SK-N-SH treated with all-trans-retinoic acid at 6 μM for 48 hours (cell line): ENCODE measurements at regions not wholly inside any gene's neighbourhood (a gene's known extent, or its start where the extent isn't known, plus 50 kb on each side); places are given as distances from the start of the nearest gene placed in this dataset.

Experiments
- ATAC-seq: fragments of 200-7000 bp; cut with Tn5 transposase; 3 replicates; pipeline ENCODE4 v1.9.1; 2020; ENCODE audit warnings: mild to moderate bottlenecking, moderate library complexity
- ARNTL ChIP-seq: fragments of 450-650 bp; formaldehyde crosslinking; IDR thresholded peaks from 2 replicates; pipeline ENCODE4 v1.5.0; 2020; ENCODE audit warnings: low read depth, mild to moderate bottlenecking, moderate library complexity, borderline replicate concordance
- BACH2 ChIP-seq: fragments of 250-450 bp; sonication (Bioruptor Pico); IDR thresholded peaks from 2 replicates; pipeline ENCODE4 v1.9.0; 2021; ENCODE audit warnings: mild to moderate bottlenecking, borderline replicate concordance
- CREB5 ChIP-seq: fragments of 250-450 bp; sonication (Bioruptor Pico); IDR thresholded peaks from 2 replicates; pipeline ENCODE4 v1.5.1; 2020; ENCODE audit warnings: low read depth, mild to moderate bottlenecking, moderate library complexity
- ISL1 ChIP-seq: fragments of 250-450 bp; sonication (Bioruptor Pico); IDR thresholded peaks from 2 replicates; pipeline ENCODE4 v2.1.2; 2022; ENCODE audit warnings: mild to moderate bottlenecking, moderate library complexity
- OSR1 ChIP-seq: fragments of 250-450 bp; sonication (Bioruptor Pico); IDR thresholded peaks from 2 replicates; pipeline ENCODE4 v1.8.0; 2022; ENCODE audit warnings: moderate library complexity, mild to moderate bottlenecking, inconsistent platforms
- PATZ1 ChIP-seq: fragments of 250-450 bp; sonication (Bioruptor Pico); IDR thresholded peaks from 2 replicates; pipeline ENCODE4 v1.8.0; 2020; ENCODE audit warnings: mild to moderate bottlenecking, moderate library complexity, borderline replicate concordance
- POU6F1 ChIP-seq: fragments of 250-450 bp; sonication (Bioruptor Pico); IDR thresholded peaks from 2 replicates; pipeline ENCODE4 v1.8.0; 2021; ENCODE audit warnings: low read depth, mild to moderate bottlenecking, moderate library complexity, borderline replicate concordance
- PPARA ChIP-seq: fragments of 250-450 bp; sonication (Bioruptor Pico); IDR thresholded peaks from 2 replicates; pipeline ENCODE4 v1.5.0; 2020; ENCODE audit warnings: mild to moderate bottlenecking, borderline replicate concordance
- RARB ChIP-seq: fragments of 250-450 bp; sonication (Bioruptor Pico); IDR thresholded peaks from 2 replicates; pipeline ENCODE4 v1.8.0; 2021; ENCODE audit warnings: mild to moderate bottlenecking, moderate library complexity
- SNAI2 ChIP-seq: fragments of 250-450 bp; sonication (Bioruptor Pico); IDR thresholded peaks from 2 replicates; pipeline ENCODE4 v1.5.0; 2020; ENCODE audit warnings: mild to moderate bottlenecking, moderate library complexity
- TCF4 ChIP-seq: fragments of 250-450 bp; sonication (Bioruptor Pico); IDR thresholded peaks from 2 replicates; pipeline ENCODE4 v1.8.0; 2021; ENCODE audit warnings: mild to moderate bottlenecking, moderate library complexity, borderline replicate concordance
- TOX ChIP-seq: fragments of 250-450 bp; sonication (Bioruptor Pico); IDR thresholded peaks from 2 replicates; pipeline ENCODE4 v1.8.0; 2021; ENCODE audit warnings: mild to moderate bottlenecking, moderate library complexity, borderline replicate concordance
- TSHZ2 ChIP-seq: fragments of 250-450 bp; sonication (Bioruptor Pico); IDR thresholded peaks from 2 replicates; pipeline ENCODE4 v1.5.0; 2020; ENCODE audit warnings: mild to moderate bottlenecking, moderate library complexity
- ZC3H10 ChIP-seq: fragments of 250-450 bp; sonication (Bioruptor Pico); IDR thresholded peaks from 2 replicates; pipeline ENCODE4 v1.5.1; 2021; ENCODE audit warnings: mild to moderate bottlenecking, moderate library complexity
- ZFP3 ChIP-seq: fragments of 250-450 bp; sonication (Bioruptor Pico); IDR thresholded peaks from 2 replicates; pipeline ENCODE4 v1.5.0; 2020; ENCODE audit warnings: mild to moderate bottlenecking, moderate library complexity
- ZFP30 ChIP-seq: fragments of 450-650 bp; formaldehyde crosslinking; IDR thresholded peaks from 2 replicates; pipeline ENCODE4 v1.5.0; 2022; ENCODE audit warnings: mild to moderate bottlenecking, moderate library complexity
- ZNF565 ChIP-seq: fragments of 450-650 bp; formaldehyde crosslinking; conservative IDR thresholded peaks from 2 replicates; pipeline ENCODE4 v1.5.0; 2020; ENCODE audit warnings: low read depth, mild to moderate bottlenecking, moderate library complexity
- ZNF70 ChIP-seq: fragments of 450-650 bp; formaldehyde crosslinking; IDR thresholded peaks from 2 replicates; pipeline ENCODE4 v1.5.0; 2020; ENCODE audit warnings: mild to moderate bottlenecking, moderate library complexity
- ZNF8 ChIP-seq: fragments of 450-650 bp; formaldehyde crosslinking; IDR thresholded peaks from 2 replicates; pipeline ENCODE4 v1.5.0; 2020; ENCODE audit warnings: mild to moderate bottlenecking, moderate library complexity

- no peak for TF ChIP-seq TSHZ2
Measured at GRCh38 chr5:56412601-56413379, 179.7 kb upstream of the ANKRD55 start (continued).

GRCh38 chr5:56410696-56411095 lies 177.6 kb upstream of the ANKRD55 start:
- no peak for ATAC-seq
- no peak for TF ChIP-seq SNAI2 (CRISPR knock-in tag)
- TF ChIP-seq ZNF70 (CRISPR knock-in tag) = no peak
- no peak for TF ChIP-seq ARNTL
- TF ChIP-seq PATZ1 (CRISPR knock-in tag) = no peak
- TF ChIP-seq ZNF8 (CRISPR knock-in tag) = no peak
- no peak for TF ChIP-seq PPARA (CRISPR knock-in tag)
- no peak for TF ChIP-seq POU6F1 (CRISPR knock-in tag)
- no peak for TF ChIP-seq CREB5 (CRISPR knock-in tag)
- no peak for TF ChIP-seq ISL1 (CRISPR knock-in tag)
- TF ChIP-seq ZFP3 (CRISPR knock-in tag) = no peak
- no peak for TF ChIP-seq ZC3H10
- TF ChIP-seq ZNF565 (CRISPR knock-in tag) = no peak
- TF ChIP-seq TCF4 (CRISPR knock-in tag) = no peak
- no peak for TF ChIP-seq ZFP30 (CRISPR knock-in tag)
- no peak for TF ChIP-seq OSR1 (CRISPR knock-in tag)
- no peak for TF ChIP-seq RARB
- TF ChIP-seq BACH2 (CRISPR knock-in tag) = no peak
- no peak for TF ChIP-seq TOX (CRISPR knock-in tag)
- no peak for TF ChIP-seq TSHZ2
